ENCODE measurements at regions not wholly inside any gene's neighbourhood (a gene's known extent, or its start where the extent isn't known, plus 50 kb on each side); places are given as distances from the start of the nearest gene placed in this dataset.

DNA sequence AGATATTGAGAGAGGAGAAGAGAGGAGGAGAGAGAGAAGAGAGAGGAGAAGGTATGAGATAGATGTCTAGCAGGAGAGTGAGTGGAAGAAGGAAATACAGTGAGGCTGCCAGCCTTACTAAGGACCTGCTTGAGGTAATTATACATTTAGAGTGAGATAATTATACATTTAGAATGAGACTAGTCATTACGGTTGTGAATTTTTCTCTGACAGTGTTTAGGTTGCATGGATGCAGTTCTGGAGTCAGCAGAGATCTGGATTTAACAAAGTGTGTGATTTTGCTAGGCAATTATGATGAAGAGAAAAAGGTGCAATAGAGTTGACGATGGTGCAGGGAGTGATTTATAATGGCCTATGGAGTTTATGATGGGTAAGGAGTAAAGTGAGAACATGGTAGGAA is 187.1 kb upstream of the ARX start:
- no peaks in the 10 kb centered on the region for H3K27me3 ChIP-seq
- TF ChIP-seq, protein P1, sequence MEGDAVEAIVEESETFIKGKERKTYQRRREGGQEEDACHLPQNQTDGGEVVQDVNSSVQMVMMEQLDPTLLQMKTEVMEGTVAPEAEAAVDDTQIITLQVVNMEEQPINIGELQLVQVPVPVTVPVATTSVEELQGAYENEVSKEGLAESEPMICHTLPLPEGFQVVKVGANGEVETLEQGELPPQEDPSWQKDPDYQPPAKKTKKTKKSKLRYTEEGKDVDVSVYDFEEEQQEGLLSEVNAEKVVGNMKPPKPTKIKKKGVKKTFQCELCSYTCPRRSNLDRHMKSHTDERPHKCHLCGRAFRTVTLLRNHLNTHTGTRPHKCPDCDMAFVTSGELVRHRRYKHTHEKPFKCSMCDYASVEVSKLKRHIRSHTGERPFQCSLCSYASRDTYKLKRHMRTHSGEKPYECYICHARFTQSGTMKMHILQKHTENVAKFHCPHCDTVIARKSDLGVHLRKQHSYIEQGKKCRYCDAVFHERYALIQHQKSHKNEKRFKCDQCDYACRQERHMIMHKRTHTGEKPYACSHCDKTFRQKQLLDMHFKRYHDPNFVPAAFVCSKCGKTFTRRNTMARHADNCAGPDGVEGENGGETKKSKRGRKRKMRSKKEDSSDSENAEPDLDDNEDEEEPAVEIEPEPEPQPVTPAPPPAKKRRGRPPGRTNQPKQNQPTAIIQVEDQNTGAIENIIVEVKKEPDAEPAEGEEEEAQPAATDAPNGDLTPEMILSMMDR (IDR thresholded peaks at IDR 0.05): no peak
- no peak for TF ChIP-seq POLR2A (IDR thresholded peaks at IDR 0.05)
- H3K27ac ChIP-seq: no peak overlapping the region
- H3K4me3 ChIP-seq: no peak overlapping the region
- DNase-seq: no peak
- H3K9me3 ChIP-seq (replicated peaks in 1 of 3): no peaks in the 10 kb centered on the region
- no peaks in the 10 kb centered on the region for H3K36me3 ChIP-seq (replicated peaks in 1 of 2)
- H3K4me1 ChIP-seq (replicated peaks in 1 of 2): no peaks in the 10 kb centered on the region
- intact Hi-C loops (cut with DNase I): no loop called here
- WGBS, 4 donors: 68 to 73% (median 71%) methylated on average over 2 of the region's 2 CpGs

DNA sequence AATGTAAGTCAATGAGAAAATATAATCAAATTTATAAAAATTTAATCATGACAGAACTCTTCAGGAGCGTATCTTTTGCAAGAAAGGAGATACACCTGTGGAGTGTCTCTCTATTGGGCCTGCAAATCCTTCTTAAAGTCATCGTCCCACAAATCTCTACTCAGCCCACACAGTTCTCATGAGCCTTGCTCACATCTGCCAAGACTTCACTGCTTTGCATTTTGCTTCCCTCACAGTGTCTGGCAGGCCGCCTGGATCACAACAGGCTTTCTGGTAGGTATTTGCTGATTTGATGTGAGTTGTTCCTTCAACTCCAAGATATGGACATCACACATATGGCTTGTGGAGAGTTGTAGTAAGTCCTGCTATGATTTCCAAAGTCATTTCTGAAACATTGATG is 183.1 kb upstream of the ARX start:
- Histone ChIP-seq H3K9me3 (replicated peaks in 1 of 3) (no peaks in the 10 kb centered on the region), H3K27me3 (peaks cover 3% of the 10 kb centered on the region), H3K4me3 (no peak overlapping the region), H3K36me3 (replicated peaks in 1 of 2) (no peaks in the 10 kb centered on the region), H3K4me1 (replicated peaks in 1 of 2) (no peaks in the 10 kb centered on the region), H3K27ac (no peak overlapping the region)
- no peak for TF ChIP-seq POLR2A (IDR thresholded peaks at IDR 0.05)
- TF ChIP-seq, protein P1 (IDR thresholded peaks at IDR 0.05): no peak
- 56 to 68% (median 62%) methylated on average over 3 of the region's 3 CpGs for WGBS, 4 donors
- DNase-seq: no peak
- intact Hi-C loops (cut with DNase I): no loop called here

DNA sequence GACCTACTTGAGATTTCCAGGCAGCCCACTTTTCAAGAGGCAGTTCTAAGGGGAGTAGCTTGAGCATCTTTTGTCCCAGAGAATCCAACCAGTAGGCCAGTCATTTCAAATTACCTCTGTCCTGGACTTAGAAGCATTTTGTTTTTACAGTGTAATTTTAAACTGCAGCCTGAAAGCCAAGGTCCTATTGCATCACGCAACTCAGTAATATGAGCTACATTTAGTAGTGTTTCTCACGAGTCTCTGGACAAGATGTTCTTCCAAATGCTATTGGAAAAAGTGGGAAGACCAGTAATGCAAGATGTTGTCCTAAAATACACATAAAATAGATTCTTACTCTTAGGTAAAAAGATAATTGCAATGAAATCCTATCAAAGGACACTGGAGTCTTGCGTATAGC is 182.5 kb upstream of the ARX start:
- no peak overlapping the region for H3K27ac ChIP-seq
- no peaks in the 10 kb centered on the region for H3K4me1 ChIP-seq (replicated peaks in 1 of 2)
- H3K36me3 ChIP-seq (replicated peaks in 1 of 2): no peaks in the 10 kb centered on the region
- H3K27me3 ChIP-seq: peaks cover 3% of the 10 kb centered on the region
- no peak overlapping the region for H3K4me3 ChIP-seq
- H3K9me3 ChIP-seq (replicated peaks in 1 of 3): no peaks in the 10 kb centered on the region
- DNase-seq: no peak
- WGBS, 4 donors: 70 to 74% (median 73%) methylated on average over 3 of the region's 3 CpGs
- intact Hi-C loops (cut with DNase I): no loop called here
- TF ChIP-seq, protein P1 (IDR thresholded peaks at IDR 0.05): no peak
- TF ChIP-seq POLR2A (IDR thresholded peaks at IDR 0.05): no peak

DNA sequence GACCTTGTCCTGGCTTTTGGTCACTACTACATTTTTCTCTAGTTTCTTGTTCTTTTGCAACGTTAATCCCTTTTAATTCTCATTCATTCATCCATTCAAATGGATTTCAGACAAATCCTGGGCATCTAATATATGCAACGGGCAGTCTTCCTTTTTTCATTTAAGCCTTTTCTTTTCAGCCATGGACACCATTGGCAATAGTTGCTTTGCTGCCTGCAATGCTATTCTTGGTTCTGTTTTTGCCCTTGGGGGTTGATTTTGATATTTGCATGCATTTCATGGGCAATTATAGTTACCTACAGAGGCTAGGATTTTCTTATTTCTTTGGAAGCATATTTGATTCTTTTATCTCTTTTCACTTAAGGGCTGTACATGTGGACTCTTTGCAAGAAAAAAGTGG is 180.5 kb upstream of the ARX start:
- Histone ChIP-seq H3K27me3 (peaks cover 7% of the 10 kb centered on the region), H3K4me1 (replicated peaks in 1 of 2) (no peaks in the 10 kb centered on the region), H3K36me3 (replicated peaks in 1 of 2) (no peaks in the 10 kb centered on the region), H3K9me3 (replicated peaks in 1 of 3) (no peaks in the 10 kb centered on the region), H3K4me3 (no peak overlapping the region), H3K27ac (no peak overlapping the region)
- DNase-seq: no peak
- 45 to 61% (median 50%) methylated on average over 2 of the region's 2 CpGs for WGBS, 4 donors
- intact Hi-C loops (cut with DNase I): no loop called here
- no peak for TF ChIP-seq POLR2A (IDR thresholded peaks at IDR 0.05)
- TF ChIP-seq, protein P1 (IDR thresholded peaks at IDR 0.05): no peak
